H1 (cell line): ENCODE measurements at regions not wholly inside any gene's neighbourhood (a gene's known extent, or its start where the extent isn't known, plus 50 kb on each side); places are given as distances from the start of the nearest gene placed in this dataset.

Source experiments
- CTCF ChIA-PET: fragments of 300-600 bp; sonication (Branson Sonifier 250); formaldehyde crosslinking; loops from one replicate; lab custom pipeline; 2021; ENCODE audit not compliant: partially characterized antibody; lab: Charles Lee
- POLR2A ChIA-PET: fragments of 300-600 bp; sonication (Branson Sonifier 250); formaldehyde crosslinking; loops from one replicate; lab custom pipeline; 2021; ENCODE audit warnings: inconsistent platforms; ENCODE audit not compliant: partially characterized antibody; lab: Charles Lee
- DNase-seq, 2 experiments: peaks; one replicate each; pipeline versions ENCODE4 v3.0.0 to v3.0.0-alpha.2; 2010 to 2022; ENCODE audit warnings: low spot score in 2 of 2, low read depth in 1 of 2, mixed read lengths in 1 of 2
- FAIRE-seq: peaks from 2 replicates; lab custom pipeline; 2011; peaks lifted over from hg19 to GRCh38; lab: Jason Lieb, UNC
- H2AFZ ChIP-seq: 2 replicates; pipeline ENCODE4 v1.8.1; 2012; ENCODE audit warnings: low read length, inconsistent platforms
- H2AK5ac ChIP-seq: 2 replicates; pipeline ENCODE4 v1.6.1; 2013; ENCODE audit warnings: low read depth, low read length
- H2BK120ac ChIP-seq: replicated peaks from 2 replicates; pipeline ENCODE3; 2013; ENCODE audit warnings: low read depth, low read length, inconsistent platforms
- H2BK12ac ChIP-seq: 2 replicates; pipeline ENCODE4 v1.6.1; 2013; ENCODE audit warnings: low read depth, low read length
- H2BK15ac ChIP-seq: 2 replicates; pipeline ENCODE4 v1.6.1; 2013; ENCODE audit warnings: low read length
- H2BK20ac ChIP-seq: 2 replicates; pipeline ENCODE4 v1.6.1; 2013; ENCODE audit warnings: low read length
- H2BK5ac ChIP-seq: 2 replicates; pipeline ENCODE4 v1.6.1; 2013; ENCODE audit warnings: low read depth, low read length
- H3K14ac ChIP-seq: 2 replicates; pipeline ENCODE4 v1.6.1; 2013; ENCODE audit warnings: inconsistent platforms; ENCODE audit not compliant: insufficient read length
- H3K18ac ChIP-seq: 2 replicates; pipeline ENCODE4 v1.6.1; 2013; ENCODE audit warnings: low read length; ENCODE audit errors: extremely low read depth
- H3K23ac ChIP-seq: 2 replicates; pipeline ENCODE4 v1.6.1; 2013; ENCODE audit warnings: inconsistent platforms; ENCODE audit not compliant: insufficient read length
- H3K23me2 ChIP-seq: 2 replicates; pipeline ENCODE4 v1.6.1; 2013; ENCODE audit warnings: low read depth, low read length
- H3K27ac ChIP-seq: 2 replicates; pipeline ENCODE4 v1.6.1; 2011; ENCODE audit warnings: low read depth, low read length, inconsistent platforms
- H3K27me3 ChIP-seq, 4 experiments: replicated peaks in 1 of 4; 1 replicate in 1 of 4; 2 replicates in 3 of 4; pipeline versions ENCODE4 v1.6.1 to v1.8.1; 2011 to 2013; ENCODE audit warnings: low read length in 3 of 4, mild to moderate bottlenecking in 3 of 4, inconsistent platforms in 2 of 4, mixed read lengths in 2 of 4, moderate library complexity in 1 of 4; ENCODE audit not compliant: control insufficient read depth in 3 of 4, insufficient read depth in 3 of 4; ENCODE audit errors: extremely low read depth in 1 of 4
- H3K36me3 ChIP-seq, 4 experiments: 2 replicates each; pipeline versions ENCODE4 v1.6.1 to v1.8.1; 2011 to 2013; ENCODE audit warnings: mild to moderate bottlenecking in 4 of 4, low read length in 3 of 4, moderate library complexity in 2 of 4, control low read depth in 1 of 4, inconsistent platforms in 1 of 4; ENCODE audit not compliant: insufficient read depth in 4 of 4, control insufficient read depth in 2 of 4
- H3K4ac ChIP-seq: replicated peaks from 2 replicates; pipeline ENCODE3; 2013; ENCODE audit warnings: low read length, low read depth, mixed read lengths, inconsistent platforms; ENCODE audit not compliant: insufficient read length
- H3K4me1 ChIP-seq, 4 experiments: replicated peaks in 1 of 4; 1 replicate in 1 of 4; 2 replicates in 3 of 4; pipeline versions ENCODE4 v1.6.1 to v1.8.1; 2011 to 2013; ENCODE audit warnings: low read length in 3 of 4, inconsistent platforms in 2 of 4, mixed read lengths in 1 of 4; ENCODE audit not compliant: insufficient read depth in 4 of 4, control insufficient read depth in 3 of 4
- H3K4me2 ChIP-seq, 2 experiments: 2 replicates each; pipeline versions ENCODE4 v1.6.1 to v1.8.1; 2011 to 2013; ENCODE audit warnings: low read depth in 2 of 2, low read length in 2 of 2, control low read depth in 1 of 2, inconsistent platforms in 1 of 2, mild to moderate bottlenecking in 1 of 2; ENCODE audit not compliant: insufficient read depth in 1 of 2
- H3K4me3 ChIP-seq, 4 experiments: fragments of 200-600, 300-600 bp in 1 of 4; sonication (generic), shearing (Covaris generic), sonication (Bioruptor Twin) in 1 of 4; 2 replicates each; pipeline versions ENCODE4 v1.5.1 to v1.8.1; 2011 to 2016; ENCODE audit warnings: low read length in 4 of 4, low read depth in 3 of 4, control low read depth in 2 of 4, inconsistent platforms in 2 of 4, mild to moderate bottlenecking in 2 of 4, mixed read lengths in 1 of 4, moderate library complexity in 1 of 4; ENCODE audit not compliant: insufficient read depth in 2 of 4; ENCODE audit errors: extremely low read depth in 1 of 4
- H3K56ac ChIP-seq: replicated peaks from 2 replicates; pipeline ENCODE3; 2013; ENCODE audit warnings: low read depth, mild to moderate bottlenecking, mixed read lengths, low read length, inconsistent platforms; ENCODE audit not compliant: insufficient read length
- H3K79me1 ChIP-seq: 2 replicates; pipeline ENCODE4 v1.6.1; 2013; ENCODE audit warnings: low read depth, low read length, control low read depth
- H3K79me2 ChIP-seq, 2 experiments: 2 replicates each; pipeline versions ENCODE4 v1.6.1 to v1.8.1; 2012 to 2013; ENCODE audit warnings: low read length in 2 of 2, mild to moderate bottlenecking in 2 of 2, inconsistent platforms in 1 of 2; ENCODE audit not compliant: insufficient read depth in 2 of 2, control insufficient read depth in 1 of 2
- H3K9ac ChIP-seq, 4 experiments: replicated peaks in 1 of 4; 1 replicate in 1 of 4; 2 replicates in 3 of 4; pipeline versions ENCODE4 v1.6.1 to v1.8.1; 2011 to 2013; ENCODE audit warnings: low read depth in 3 of 4, low read length in 3 of 4, control low read depth in 2 of 4, mild to moderate bottlenecking in 2 of 4, moderate library complexity in 2 of 4, inconsistent platforms in 1 of 4; ENCODE audit errors: extremely low read depth in 1 of 4
- H3K9me3 ChIP-seq, 2 experiments: 2 replicates each; pipeline versions ENCODE4 v1.6.1 to v1.8.1; 2012 to 2013; ENCODE audit warnings: mild to moderate bottlenecking in 2 of 2, moderate library complexity in 2 of 2, control low read depth in 1 of 2, inconsistent platforms in 1 of 2, low read depth in 1 of 2, low read length in 1 of 2, mixed read lengths in 1 of 2; ENCODE audit not compliant: insufficient read depth in 2 of 2
- H4K20me1 ChIP-seq, 2 experiments: replicated peaks in 1 of 2; 2 replicates each; pipeline versions ENCODE3 to v1.8.1; 2011 to 2013; ENCODE audit warnings: inconsistent platforms in 2 of 2, low read length in 2 of 2, mild to moderate bottlenecking in 1 of 2; ENCODE audit not compliant: insufficient read depth in 2 of 2, control insufficient read depth in 1 of 2
- H4K5ac ChIP-seq: 2 replicates; pipeline ENCODE4 v1.6.1; 2013; ENCODE audit warnings: low read length, low read depth, mixed read lengths, inconsistent platforms; ENCODE audit not compliant: insufficient read length
- H4K8ac ChIP-seq: 2 replicates; pipeline ENCODE4 v1.8.0; 2013; ENCODE audit warnings: mild to moderate bottlenecking, moderate library complexity, low read length, inconsistent platforms; ENCODE audit not compliant: insufficient read depth; ENCODE audit errors: extremely low read depth
- H4K91ac ChIP-seq: replicated peaks from 2 replicates; pipeline ENCODE3; 2013; ENCODE audit warnings: low read length, mixed read lengths, inconsistent platforms; ENCODE audit not compliant: insufficient read length
- NANOG ChIP-seq: IDR thresholded peaks from 2 replicates; pipeline ENCODE4 v1.6.1; 2011; ENCODE audit warnings: low read length, low read depth, mild to moderate bottlenecking, inconsistent platforms; ENCODE audit not compliant: insufficient read depth, poor library complexity, severe bottlenecking
- SIRT6 ChIP-seq: IDR thresholded peaks from one replicate; pipeline ENCODE4 v1.7.1; 2012; ENCODE audit warnings: low read length, inconsistent platforms
- SP2 ChIP-seq: IDR thresholded peaks from 2 replicates; pipeline ENCODE4 v1.6.1; 2012; ENCODE audit warnings: mild to moderate bottlenecking, low read length, inconsistent platforms
- WGBS, 2 experiments: shearing (Covaris generic) in 1 of 2; methylation state at CpG; one replicate each; pipeline versions ENCODE4 v1.1.6 to v1.1.7; 2013 to 2015; ENCODE audit warnings: low lambda C conversion rate in 2 of 2, mixed read lengths in 2 of 2, inconsistent platforms in 1 of 2, low coverage in 1 of 2, missing lambda C conversion rate in 1 of 2; ENCODE audit not compliant: insufficient replicate concordance in 2 of 2, insufficient coverage in 1 of 2, insufficient read length in 1 of 2; ENCODE audit errors: extremely low coverage in 1 of 2, missing lambda C conversion rate in 1 of 2; 5-methylcytosine and 5-hydroxymethylcytosine counted together

DNA sequence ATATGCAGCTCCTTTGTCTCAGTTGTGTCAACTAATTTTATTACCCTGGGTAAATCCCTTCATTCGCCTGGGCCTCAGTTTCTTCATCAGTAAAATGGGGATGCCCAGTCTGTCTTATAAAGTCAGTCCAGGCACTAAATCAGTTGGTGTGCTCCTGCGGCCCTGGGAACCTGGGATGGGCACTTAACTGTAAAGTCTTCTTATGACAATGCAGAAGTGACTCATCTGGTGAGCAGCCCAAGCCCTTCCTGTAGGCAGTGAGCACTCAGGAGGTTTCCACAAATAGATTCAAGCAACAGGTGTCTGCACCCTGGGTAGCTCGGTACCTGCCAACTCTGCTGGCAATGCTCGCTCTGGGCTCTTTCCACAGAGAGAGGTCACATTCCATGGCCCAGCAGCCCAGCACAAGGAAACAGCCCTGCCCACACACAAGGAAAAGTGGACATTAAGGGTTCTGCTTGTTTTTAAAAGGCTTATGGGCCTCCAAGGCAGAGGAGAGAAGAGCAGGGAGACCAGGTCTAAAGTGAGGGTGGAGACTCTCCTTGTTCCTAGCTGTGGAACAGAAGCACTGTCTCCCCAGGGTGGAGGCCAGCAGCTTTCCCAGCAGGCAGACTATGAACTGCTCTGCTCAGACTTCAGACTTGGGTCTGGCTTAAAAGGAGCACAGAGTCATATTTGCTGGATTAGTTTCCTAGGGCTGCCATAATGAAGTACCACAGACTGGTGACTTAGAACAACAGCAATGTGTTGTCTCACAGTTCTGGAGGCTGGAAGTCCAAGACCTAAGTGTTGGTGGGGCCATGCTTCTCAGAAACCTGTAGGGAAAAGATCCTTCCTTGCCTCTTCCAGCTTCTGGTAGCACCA lies 89.7 kb upstream of the ADRA1B start:
- no peaks in the 10 kb centered on the region for H3K27me3 ChIP-seq
- CTCF ChIA-PET = interaction anchor here (0.9 to 1.2 kb wide), 2 partner anchors 9 to 12 kb away, joined by 3 read pairs; no protein-coding TSS in a partner anchor
- H3K4me3 ChIP-seq = no peak overlapping the region
- H4K8ac ChIP-seq = no peak overlapping the region
- H3K4me2 ChIP-seq = no peak overlapping the region
- POLR2A ChIA-PET = no interaction called here
- H3K23ac ChIP-seq = no peak overlapping the region
- H3K9me3 ChIP-seq = no peaks in the 10 kb centered on the region
- no peak overlapping the region for H3K14ac ChIP-seq
- no peak for TF ChIP-seq SIRT6
- no peak for TF ChIP-seq SP2
- TF ChIP-seq NANOG = no peak
- no peak overlapping the region for H3K18ac ChIP-seq
- H3K4ac ChIP-seq = no peak overlapping the region
- 0 out of 2 replicates have a peak overlapping the region, but pooled peaks have one; percentile 9 for H2AFZ ChIP-seq
- 0 out of 7 replicates have a peak, but pooled peaks cover 0 to 2% (median 0%) of the 10 kb centered on the region in 4 experiments for H3K4me1 ChIP-seq
- no peak overlapping the region for H3K27ac ChIP-seq
- WGBS, 2 experiments = 77% methylated on average over 4 of the region's 4 CpGs; no CpG with 5 or more reads in 1 of the 2 experiments
- no peak overlapping the region for H2AK5ac ChIP-seq
- no peak overlapping the region for H2BK120ac ChIP-seq
- no peak overlapping the region for H2BK15ac ChIP-seq
- no peak overlapping the region for H2BK5ac ChIP-seq
- H3K36me3 ChIP-seq = no peaks in the 10 kb centered on the region
- H3K79me1 ChIP-seq = no peaks in the 10 kb centered on the region
- no peak overlapping the region for H3K9ac ChIP-seq
- no peak for DNase-seq
- no peaks in the 10 kb centered on the region for H4K20me1 ChIP-seq
- H3K79me2 ChIP-seq = no peaks in the 10 kb centered on the region
- no peak overlapping the region for H4K91ac ChIP-seq
- no peaks in the 10 kb centered on the region for H3K23me2 ChIP-seq
- no peak for FAIRE-seq
- H2BK12ac ChIP-seq = no peak overlapping the region
- H3K56ac ChIP-seq = no peak overlapping the region
- H4K5ac ChIP-seq = no peak overlapping the region
- H2BK20ac ChIP-seq = no peak overlapping the region; the same call in 1 of the 2 replicates
